A549 (cell line): ENCODE measurements at regions not wholly inside any gene's neighbourhood (a gene's known extent, or its start where the extent isn't known, plus 50 kb on each side); places are given as distances from the start of the nearest gene placed in this dataset.

ENCODE experiments used
- ATAC-seq, 2 experiments: fragments of 200-7000 bp in 1 of 2; fragments of >200 bp in 1 of 2; cut with Nextera tagmentation in 1 of 2; cut with Tn5 transposase in 1 of 2; 3 replicates each; pipeline versions ENCODE4 v1.8.0 to v1.9.1; 2018 to 2020; ENCODE audit warnings: mild to moderate bottlenecking in 1 of 2, moderate library complexity in 1 of 2
- CTCF ChIA-PET: fragments of 300-600 bp; sonication (Branson Sonifier 250); formaldehyde crosslinking; extraction: SDS; loops from one replicate; lab custom pipeline; 2021; ENCODE audit warnings: antibody characterized with exemption, inconsistent platforms; lab: Yijun Ruan, JAX
- POLR2A ChIA-PET: fragments of 350-600 bp; formaldehyde crosslinking; extraction: SDS; loops from one replicate; lab custom pipeline; 2021; ENCODE audit warnings: antibody characterized with exemption, inconsistent platforms; lab: Yijun Ruan, JAX
- DNase-seq, 2 experiments: peaks; one replicate each; pipeline versions ENCODE4 v3.0.0 to v3.0.0-alpha.2; 2011 to 2016; ENCODE audit warnings: low read depth in 1 of 2, low spot score in 1 of 2
- FAIRE-seq: peaks from 2 replicates; lab custom pipeline; 2011; peaks lifted over from hg19 to GRCh38; lab: Jason Lieb, UNC
- H3K27ac ChIP-seq, 2 experiments: fragments of >200 bp; sonication (Bioruptor Twin); formaldehyde crosslinking; 3 replicates each; pipeline ENCODE4 v1.5.1; 2016 to 2017
- H3K4me1 ChIP-seq: fragments of >200 bp; sonication (Bioruptor Twin); formaldehyde crosslinking; 3 replicates; pipeline ENCODE4 v1.6.1; 2016
- H3K4me2 ChIP-seq: fragments of >200 bp; sonication (Bioruptor Twin); formaldehyde crosslinking; 3 replicates; pipeline ENCODE4 v1.6.1; 2016
- H3K4me3 ChIP-seq: fragments of >200 bp; sonication (Bioruptor Twin); formaldehyde crosslinking; 3 replicates; pipeline ENCODE4 v1.5.1; 2016
- H3K9me3 ChIP-seq: fragments of >200 bp; sonication (Bioruptor Twin); formaldehyde crosslinking; 3 replicates; pipeline ENCODE4 v1.6.1; 2016
- BCL3 ChIP-seq: fragments of >200 bp; sonication (Bioruptor Twin); formaldehyde crosslinking; IDR thresholded peaks from 3 replicates; pipeline ENCODE4 v1.6.1; 2016
- CBX2 ChIP-seq: fragments of 200-600 bp; sonication (generic); IDR thresholded peaks from 2 replicates; pipeline ENCODE4 v1.6.1; 2016; ENCODE audit warnings: low read depth, mild to moderate bottlenecking, borderline replicate concordance
- CHD4 ChIP-seq: fragments of 200-600 bp; sonication (generic); IDR thresholded peaks from 2 replicates; pipeline ENCODE4 v1.6.1; 2016; ENCODE audit warnings: antibody characterized with exemption, mild to moderate bottlenecking, borderline replicate concordance
- CTCF ChIP-seq: fragments of >200 bp; sonication (Bioruptor Twin); formaldehyde crosslinking; IDR thresholded peaks from 3 replicates; pipeline ENCODE4 v1.5.1; 2016
- ESRRA ChIP-seq: fragments of 150-350 bp; IDR thresholded peaks from 2 replicates; pipeline ENCODE4 v1.6.1; 2014; ENCODE audit warnings: mild to moderate bottlenecking, low read length, borderline replicate concordance
- HEYL ChIP-seq: fragments of 250-450 bp; sonication (Bioruptor Pico); IDR thresholded peaks from 2 replicates; pipeline ENCODE4 v1.8.0; 2021; ENCODE audit warnings: mild to moderate bottlenecking, moderate library complexity
- HOXB5 ChIP-seq: fragments of 250-450 bp; sonication (Bioruptor Pico); IDR thresholded peaks from 2 replicates; pipeline ENCODE4 v1.5.0; 2020; ENCODE audit warnings: mild to moderate bottlenecking, moderate library complexity
- MAFK ChIP-seq: fragments of 450-650 bp; IDR thresholded peaks from 2 replicates; pipeline ENCODE4 v1.6.1; 2014; ENCODE audit not compliant: partially characterized antibody
- MAZ ChIP-seq: fragments of 150-350 bp; IDR thresholded peaks from 2 replicates; pipeline ENCODE4 v1.6.1; 2014; ENCODE audit warnings: antibody characterized with exemption, low read depth, low read length, borderline replicate concordance
- MYC ChIP-seq: IDR thresholded peaks from 2 replicates; pipeline ENCODE4 v1.6.1; 2012; ENCODE audit warnings: mild to moderate bottlenecking, inconsistent platforms, low read length, improper control_type of control experiment, borderline replicate concordance
- NR3C1 ChIP-seq: fragments of >200 bp; sonication (Bioruptor Twin); formaldehyde crosslinking; IDR thresholded peaks from 3 replicates; pipeline ENCODE4 v1.6.1; 2017
- PBX3 ChIP-seq: IDR thresholded peaks from 2 replicates; pipeline ENCODE4 v1.6.1; 2012
- POLR2AphosphoS2 ChIP-seq: conservative IDR thresholded peaks from 2 replicates; pipeline ENCODE4 v1.6.1; 2012; ENCODE audit warnings: low read length, improper control_type of control experiment, inconsistent platforms
- RAD21 ChIP-seq, 2 experiments: fragments of >200 bp in 1 of 2; sonication (Bioruptor Twin) in 1 of 2; formaldehyde crosslinking in 1 of 2; IDR thresholded peaks in 1 of 2; conservative IDR thresholded peaks in 1 of 2; 2 replicates in 1 of 2; 3 replicates in 1 of 2; pipeline ENCODE4 v1.6.1; 2012 to 2018; ENCODE audit warnings: inconsistent platforms in 1 of 2
- SMC3 ChIP-seq: fragments of >200 bp; sonication (Bioruptor Twin); formaldehyde crosslinking; IDR thresholded peaks from 3 replicates; pipeline ENCODE4 v1.6.1; 2018; ENCODE audit warnings: inconsistent platforms
- ZNF302 ChIP-seq: fragments of 250-450 bp; sonication (Bioruptor Pico); IDR thresholded peaks from 2 replicates; pipeline ENCODE4 v1.9.0; 2021; ENCODE audit warnings: inconsistent platforms, mild to moderate bottlenecking, moderate library complexity
- WGBS: methylation state at CpG from one replicate; pipeline ENCODE4 v1.1.6; 2017; ENCODE audit errors: missing lambda C conversion rate; 5-methylcytosine and 5-hydroxymethylcytosine counted together

- WGBS: 73% methylated on average over 5 of the region's 5 CpGs
- Histone ChIP-seq H3K27ac (no peak overlapping the region), H3K4me3 (no peak overlapping the region), H3K4me1 (no peaks in the 10 kb centered on the region), H3K9me3 (no peaks in the 10 kb centered on the region), H3K4me2 (no peak overlapping the region)
- DNase-seq (no peak), FAIRE-seq (no peak), ATAC-seq (no peak)
- no peak for TF ChIP-seq CHD4
- ChIA-PET CTCF (interaction anchor here (0.7 kb wide), 1 partner anchor 20 kb away, joined by 3 read pairs; no protein-coding TSS in a partner anchor), POLR2A (no interaction called here)
Observed at GRCh38 chr13:40432018-40432978, 234.1 kb downstream of the FOXO1 start.

- no peak for FAIRE-seq
Observed at GRCh38 chr13:40433001-40433400, 233.4 kb downstream of the FOXO1 start.

GRCh38 chr13:40433577-40433976 lies 232.9 kb downstream of the FOXO1 start:
- TF ChIP-seq SMC3 (no peak), POLR2AphosphoS2 (no peak), BCL3 (no peak), HEYL (no peak), PBX3 (no peak), CTCF (no peak), RAD21 (conservative IDR thresholded peaks at IDR 0.05 in 1 of 2, IDR thresholded peaks at IDR 0.05 in 1 of 2) (no peak), MAZ (no peak), ZNF302 (CRISPR knock-in tag) (no peak), MYC (no peak), HOXB5 (CRISPR knock-in tag) (no peak), NR3C1 (no peak), CBX2 (no peak), ESRRA (no peak), MAFK (no peak)
- ChIA-PET CTCF (no interaction called here), POLR2A (no interaction called here)
- WGBS: 100% methylated on average over 4 of the region's 4 CpGs
- H3K27ac ChIP-seq: no peak overlapping the region
- H3K4me3 ChIP-seq: no peak overlapping the region
- FAIRE-seq (no peak), DNase-seq (no peak), ATAC-seq (no peak)
- no peak overlapping the region for H3K4me2 ChIP-seq
- no peaks in the 10 kb centered on the region for H3K4me1 ChIP-seq
- no peaks in the 10 kb centered on the region for H3K9me3 ChIP-seq

More at GRCh38 chr13:40433001-40433400, 233.4 kb downstream of the FOXO1 start:
- H3K4me3 ChIP-seq: no peak overlapping the region
- H3K27ac ChIP-seq: no peak overlapping the region
- no peak overlapping the region for H3K4me2 ChIP-seq
- TF ChIP-seq POLR2AphosphoS2 (no peak), SMC3 (no peak)
- DNase-seq (no peak), ATAC-seq (no peak)
- WGBS: 57% methylated on average over 6 of the region's 6 CpGs
- POLR2A ChIA-PET: no interaction called here
- CTCF ChIA-PET: interaction anchor here (0.7 kb wide), 1 partner anchor 19 kb away, joined by 3 read pairs; no protein-coding TSS in a partner anchor
- H3K9me3 ChIP-seq: no peaks in the 10 kb centered on the region
- no peaks in the 10 kb centered on the region for H3K4me1 ChIP-seq
